Caco-2 (cell line): ENCODE measurements at regions not wholly inside any gene's neighbourhood (a gene's known extent, or its start where the extent isn't known, plus 50 kb on each side); places are given as distances from the start of the nearest gene placed in this dataset.

ENCODE experiments used
- BruUV-seq: library from RNA; stranded (reverse); fragments of 400-500 nt; replicated peaks from 2 replicates; lab custom pipeline; 2021; lab: Mats Ljungman, UMichigan
- CTCF ChIA-PET: fragments of 300-600 bp; sonication (Branson Sonifier 250); formaldehyde crosslinking; loops from one replicate; lab custom pipeline; 2022; ENCODE audit warnings: antibody characterized with exemption; lab: Charles Lee
- POLR2A ChIA-PET: fragments of 300-600 bp; sonication (Branson Sonifier 250); formaldehyde crosslinking; loops from one replicate; lab custom pipeline; 2022; ENCODE audit warnings: antibody characterized with exemption; lab: Charles Lee
- DNase-seq, 2 experiments: peaks; one replicate each; pipeline versions ENCODE4 v3.0.0 to v3.0.0-alpha.2; 2020 to 2022
- H3K27me3 ChIP-seq: replicated peaks from 2 replicates; pipeline ENCODE4 v1.6.0; 2011; ENCODE audit warnings: low read length; ENCODE audit not compliant: control insufficient read depth, insufficient read depth
- H3K36me3 ChIP-seq: 2 replicates; pipeline ENCODE4 v1.5.1; 2011; ENCODE audit warnings: low read length; ENCODE audit not compliant: control insufficient read depth, insufficient read depth
- H3K4me1 ChIP-seq: fragments of 250-450 bp; sonication (Bioruptor Pico); 2 replicates; pipeline ENCODE4 v1.5.1; 2020; ENCODE audit warnings: mild to moderate bottlenecking
- H3K4me3 ChIP-seq: 2 replicates; pipeline ENCODE4 v1.5.1; 2011; ENCODE audit warnings: low read depth, mild to moderate bottlenecking, control low read depth, low read length
- H3K9me3 ChIP-seq: fragments of 250-450 bp; sonication (Bioruptor Pico); 2 replicates; pipeline ENCODE4 v1.5.1; 2020; ENCODE audit warnings: mild to moderate bottlenecking, moderate library complexity
- H3K27ac Mint-ChIP-seq: one replicate; pipeline ENCODE4 v1.8.0; 2022; ENCODE audit warnings: mixed read lengths; ENCODE audit not compliant: unreplicated experiment
- H3K27me3 Mint-ChIP-seq: one replicate; pipeline ENCODE4 v1.8.0; 2022; ENCODE audit warnings: mixed read lengths; ENCODE audit not compliant: insufficient read depth, unreplicated experiment
- H3K36me3 Mint-ChIP-seq: one replicate; pipeline ENCODE4 v1.8.0; 2022; ENCODE audit warnings: mild to moderate bottlenecking, mixed read lengths; ENCODE audit not compliant: insufficient read depth, unreplicated experiment
- H3K4me1 Mint-ChIP-seq: one replicate; pipeline ENCODE4 v1.8.0; 2022; ENCODE audit warnings: low read depth, mixed read lengths; ENCODE audit not compliant: unreplicated experiment
- H3K4me3 Mint-ChIP-seq: one replicate; pipeline ENCODE4 v1.8.0; 2022; ENCODE audit warnings: mild to moderate bottlenecking, moderate library complexity, mixed read lengths; ENCODE audit not compliant: unreplicated experiment
- H3K9me3 Mint-ChIP-seq: one replicate; pipeline ENCODE4 v1.8.0; 2022; ENCODE audit warnings: mixed read lengths; ENCODE audit not compliant: unreplicated experiment
- intact Hi-C: fragments of 100-400 bp; cut with micrococcal nuclease; formaldehyde crosslinking; loops from one replicate; pipeline ENCODE4 v1.10.0; 2022; ENCODE audit not compliant: unreplicated experiment
- TF ChIP-seq, protein P1 (sequence below), 2 experiments: fragments of 200-600 bp in 1 of 2; IDR thresholded peaks; 1 replicate in 1 of 2; 2 replicates in 1 of 2; pipeline versions ENCODE4 v1.5.1 to v1.8.0; 2011 to 2022; ENCODE audit warnings: antibody characterized with exemption in 1 of 2, control low read depth in 1 of 2, inconsistent platforms in 1 of 2, low read depth in 1 of 2, low read length in 1 of 2, mild to moderate bottlenecking in 1 of 2, moderate library complexity in 1 of 2; ENCODE audit not compliant: insufficient read depth in 1 of 2, severe bottlenecking in 1 of 2, unreplicated experiment in 1 of 2

DNA sequence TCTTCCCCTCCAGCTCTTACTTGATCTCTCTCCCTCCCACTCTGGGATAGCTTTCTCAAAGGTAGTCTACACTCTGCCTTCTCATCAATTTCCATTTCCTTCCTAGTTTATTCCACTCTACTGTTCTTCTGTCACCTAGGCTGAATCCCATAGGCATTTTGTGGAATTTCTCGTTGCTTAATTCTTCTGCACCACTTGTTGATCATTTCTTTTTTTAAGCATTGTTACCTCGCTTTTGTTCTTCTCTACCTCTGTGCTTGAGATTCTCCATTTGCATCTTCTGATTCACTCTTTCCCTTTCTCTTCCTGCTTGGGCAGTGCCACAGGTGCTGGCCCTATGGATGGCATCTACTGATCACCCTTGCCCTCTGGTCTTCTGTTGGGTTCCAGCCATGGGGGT is 567.2 kb downstream of the CDH26 start:
- no peaks in the 10 kb centered on the region for H3K27me3 ChIP-seq
- H3K4me1 ChIP-seq: no peaks in the 10 kb centered on the region
- no peak for DNase-seq
- Mint-ChIP-seq H3K4me1 (no peaks in the 10 kb centered on the region), H3K4me3 (no peak overlapping the region), H3K36me3 (no peaks in the 10 kb centered on the region), H3K27me3 (peaks cover 18% of the 10 kb centered on the region), H3K9me3 (peaks cover 18% of the 10 kb centered on the region), H3K27ac (no peak overlapping the region)
- no peak overlapping the region for H3K4me3 ChIP-seq
- POLR2A ChIA-PET: no interaction called here
- H3K9me3 ChIP-seq: peaks cover 4% of the 10 kb centered on the region; the same call in 1 of the 2 replicates
- no TSS peak for BruUV-seq
- no peaks in the 10 kb centered on the region for H3K36me3 ChIP-seq
- CTCF ChIA-PET: no interaction called here
- TF ChIP-seq, protein P1, sequence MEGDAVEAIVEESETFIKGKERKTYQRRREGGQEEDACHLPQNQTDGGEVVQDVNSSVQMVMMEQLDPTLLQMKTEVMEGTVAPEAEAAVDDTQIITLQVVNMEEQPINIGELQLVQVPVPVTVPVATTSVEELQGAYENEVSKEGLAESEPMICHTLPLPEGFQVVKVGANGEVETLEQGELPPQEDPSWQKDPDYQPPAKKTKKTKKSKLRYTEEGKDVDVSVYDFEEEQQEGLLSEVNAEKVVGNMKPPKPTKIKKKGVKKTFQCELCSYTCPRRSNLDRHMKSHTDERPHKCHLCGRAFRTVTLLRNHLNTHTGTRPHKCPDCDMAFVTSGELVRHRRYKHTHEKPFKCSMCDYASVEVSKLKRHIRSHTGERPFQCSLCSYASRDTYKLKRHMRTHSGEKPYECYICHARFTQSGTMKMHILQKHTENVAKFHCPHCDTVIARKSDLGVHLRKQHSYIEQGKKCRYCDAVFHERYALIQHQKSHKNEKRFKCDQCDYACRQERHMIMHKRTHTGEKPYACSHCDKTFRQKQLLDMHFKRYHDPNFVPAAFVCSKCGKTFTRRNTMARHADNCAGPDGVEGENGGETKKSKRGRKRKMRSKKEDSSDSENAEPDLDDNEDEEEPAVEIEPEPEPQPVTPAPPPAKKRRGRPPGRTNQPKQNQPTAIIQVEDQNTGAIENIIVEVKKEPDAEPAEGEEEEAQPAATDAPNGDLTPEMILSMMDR (IDR thresholded peaks at IDR 0.05; ENCODE audit: insufficient read depth in 1 of 2, low read depth in 1 of 2, low read length in 1 of 2, severe bottlenecking in 1 of 2, unreplicated experiment in 1 of 2): no peak
- intact Hi-C loops: no loop called here

DNA sequence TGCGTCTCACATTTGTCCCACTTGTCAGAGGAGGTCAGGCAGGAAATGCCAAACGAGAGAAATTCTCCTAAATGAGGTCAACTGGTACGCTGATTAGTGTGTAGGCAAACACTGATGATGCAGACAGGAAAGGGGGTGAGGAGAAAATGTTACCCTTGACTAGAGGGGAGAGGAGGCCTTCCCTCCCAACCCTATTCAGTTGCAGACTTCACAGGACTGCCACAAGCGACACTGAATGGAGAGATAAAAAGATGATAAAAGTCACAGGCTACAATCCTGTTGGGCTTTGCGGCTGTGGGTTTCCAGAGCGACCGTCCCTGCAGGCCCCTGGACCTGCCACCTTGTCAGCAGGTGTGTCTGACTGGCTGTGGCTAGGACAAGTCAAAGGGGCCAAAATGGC is 569.4 kb downstream of the CDH26 start:
- H3K4me1 Mint-ChIP-seq: no peaks in the 10 kb centered on the region
- peaks cover 18% of the 10 kb centered on the region for H3K9me3 Mint-ChIP-seq
- H3K4me1 ChIP-seq: no peaks in the 10 kb centered on the region

DNA sequence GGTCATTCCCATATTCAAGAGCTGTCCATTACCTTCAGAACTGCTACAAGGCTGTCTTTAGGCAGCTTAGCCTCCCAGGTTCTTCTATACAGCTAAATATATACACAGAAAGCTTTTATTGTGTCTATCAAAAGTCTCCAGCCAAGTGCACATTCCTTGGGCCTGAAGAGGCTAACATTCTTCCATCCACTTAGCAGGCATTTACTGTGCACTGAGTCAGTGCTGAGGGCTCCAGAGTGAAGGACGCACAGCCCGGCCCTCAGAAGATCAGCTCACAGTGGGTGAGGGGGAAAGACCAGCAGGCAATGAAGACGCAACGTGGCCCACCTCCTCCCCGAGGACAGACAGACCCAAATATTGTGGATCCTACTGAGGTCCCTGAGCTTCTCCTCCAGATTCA is 569.9 kb downstream of the CDH26 start:
- no peaks in the 10 kb centered on the region for H3K36me3 Mint-ChIP-seq
- CTCF ChIA-PET: no interaction called here
- no peak overlapping the region for H3K27ac Mint-ChIP-seq

More for the DNA sequence above, 569.4 kb downstream of the CDH26 start:
- no TSS peak for BruUV-seq
- ChIA-PET POLR2A (no interaction called here), CTCF (no interaction called here)
- Histone ChIP-seq H3K4me3 (no peak overlapping the region), H3K36me3 (no peaks in the 10 kb centered on the region), H3K9me3 (peaks cover 8% of the 10 kb centered on the region; the same call in 1 of the 2 replicates), H3K27me3 (no peaks in the 10 kb centered on the region)
- H3K27me3 Mint-ChIP-seq: peaks cover 14% of the 10 kb centered on the region
- intact Hi-C loops: no loop called here
- no peak overlapping the region for H3K4me3 Mint-ChIP-seq
- TF ChIP-seq, protein P1 (IDR thresholded peaks at IDR 0.05; ENCODE audit: insufficient read depth in 1 of 2, low read depth in 1 of 2, low read length in 1 of 2, severe bottlenecking in 1 of 2, unreplicated experiment in 1 of 2): no peak
- no peak for DNase-seq
- no peak overlapping the region for H3K27ac Mint-ChIP-seq
- H3K36me3 Mint-ChIP-seq: no peaks in the 10 kb centered on the region

More for the DNA sequence above, 569.9 kb downstream of the CDH26 start:
- H3K4me3 ChIP-seq: no peak overlapping the region
- TF ChIP-seq, protein P1 (IDR thresholded peaks at IDR 0.05; ENCODE audit: insufficient read depth in 1 of 2, low read depth in 1 of 2, low read length in 1 of 2, severe bottlenecking in 1 of 2, unreplicated experiment in 1 of 2): no peak
- H3K9me3 Mint-ChIP-seq: peaks cover 18% of the 10 kb centered on the region
- peaks cover 17% of the 10 kb centered on the region for H3K27me3 Mint-ChIP-seq
- no peaks in the 10 kb centered on the region for H3K4me1 ChIP-seq
- peaks cover 8% of the 10 kb centered on the region; the same call in 1 of the 2 replicates for H3K9me3 ChIP-seq
- BruUV-seq: no TSS peak
- intact Hi-C loops: no loop called here
- H3K4me3 Mint-ChIP-seq: no peak overlapping the region
- POLR2A ChIA-PET: no interaction called here
- no peaks in the 10 kb centered on the region for H3K36me3 ChIP-seq
- no peak for DNase-seq
- H3K27me3 ChIP-seq: no peaks in the 10 kb centered on the region
- H3K4me1 Mint-ChIP-seq: no peaks in the 10 kb centered on the region
